K562 (cell line): ENCODE measurements at regions not wholly inside any gene's neighbourhood (a gene's known extent, or its start where the extent isn't known, plus 50 kb on each side); places are given as distances from the start of the nearest gene placed in this dataset.

Source experiments
- ATAC-seq: fragments of 200-7000 bp; cut with Tn5 transposase; 3 replicates; pipeline ENCODE4 v1.9.1; 2020; ENCODE audit warnings: moderate library complexity
- BruUV-seq: library from RNA; stranded (reverse); fragments of 400-500 nt; replicated peaks from 2 replicates; lab custom pipeline; 2021; lab: Mats Ljungman, UMichigan
- CTCF ChIA-PET: fragments of 300-600 bp; formaldehyde crosslinking; extraction: SDS; loops from one replicate; lab custom pipeline; 2021; ENCODE audit warnings: low intra/inter-chr PET ratio; lab: Yijun Ruan, JAX
- POLR2A ChIA-PET: fragments of 300-600, 350-650 bp; sonication (Branson Sonifier 250); formaldehyde crosslinking; extraction: SDS; loops from one replicate; lab custom pipeline; 2021; ENCODE audit warnings: antibody characterized with exemption, inconsistent platforms; lab: Yijun Ruan, JAX
- DNase-seq, 4 experiments: peaks; one replicate each; pipeline versions ENCODE4 v3.0.0 to v3.0.0-alpha.2; 2011 to 2018; ENCODE audit warnings: low spot score in 3 of 4, mixed read lengths in 3 of 4; ENCODE audit errors: extremely low read depth in 1 of 4
- FAIRE-seq: peaks from 2 replicates; lab custom pipeline; 2011; peaks lifted over from hg19 to GRCh38; lab: Jason Lieb, UNC
- H2AFZ ChIP-seq: 2 replicates; pipeline ENCODE4 v1.6.0; 2011; ENCODE audit warnings: low read depth, low read length, control low read depth, inconsistent platforms
- H3K27ac ChIP-seq: fragments of 200-600 bp; 3 replicates; pipeline ENCODE4 v1.8.0; 2011; ENCODE audit warnings: low read depth, mild to moderate bottlenecking, control low read depth, inconsistent platforms, low read length, moderate library complexity, mixed read lengths; ENCODE audit errors: extremely low read depth
- H3K27me3 ChIP-seq, 2 experiments: fragments of 300-600 bp in 1 of 2; 2 replicates in 1 of 2; 3 replicates in 1 of 2; pipeline versions ENCODE4 v1.6.0 to v1.8.0; 2011; ENCODE audit warnings: inconsistent platforms in 2 of 2, low read length in 2 of 2, mild to moderate bottlenecking in 1 of 2, mixed read lengths in 1 of 2, moderate library complexity in 1 of 2; ENCODE audit not compliant: control insufficient read depth in 2 of 2, insufficient read depth in 2 of 2
- H3K36me3 ChIP-seq: fragments of 300-600 bp; 3 replicates; pipeline ENCODE4 v1.8.0; 2011; ENCODE audit warnings: mild to moderate bottlenecking, low read length, inconsistent platforms; ENCODE audit not compliant: control insufficient read depth, insufficient read depth
- H3K4me1 ChIP-seq, 2 experiments: fragments of 200-600 bp in 1 of 2; replicated peaks in 1 of 2; 2 replicates in 1 of 2; 3 replicates in 1 of 2; pipeline versions ENCODE4 v1.5.1 to v1.8.0; 2011; ENCODE audit warnings: inconsistent platforms in 2 of 2, low read length in 2 of 2, mild to moderate bottlenecking in 1 of 2, mixed read lengths in 1 of 2, moderate library complexity in 1 of 2; ENCODE audit not compliant: control insufficient read depth in 2 of 2, insufficient read depth in 2 of 2
- H3K4me2 ChIP-seq: 2 replicates; pipeline ENCODE4 v1.6.1; 2011; ENCODE audit warnings: low read length, control low read depth, inconsistent platforms, mixed read lengths; ENCODE audit not compliant: insufficient read depth
- H3K4me3 ChIP-seq: fragments of 200-600 bp; sonication (generic), shearing (Covaris generic); 2 replicates; pipeline ENCODE4 v1.5.1; 2016; ENCODE audit warnings: control low read depth, inconsistent platforms
- H3K79me2 ChIP-seq: fragments of 200-600 bp; 3 replicates; pipeline ENCODE4 v1.8.0; 2011; ENCODE audit warnings: low read length, inconsistent platforms; ENCODE audit not compliant: control insufficient read depth, insufficient read depth
- H3K9ac ChIP-seq, 2 experiments: 2 replicates each; pipeline versions ENCODE4 v1.6.0 to v1.6.1; 2011; ENCODE audit warnings: low read depth in 2 of 2, low read length in 2 of 2, control low read depth in 1 of 2, inconsistent platforms in 1 of 2, mild to moderate bottlenecking in 1 of 2, mixed read lengths in 1 of 2; ENCODE audit not compliant: insufficient read depth in 1 of 2
- H3K9me1 ChIP-seq: one replicate; pipeline ENCODE4 v1.6.0; 2011; ENCODE audit warnings: inconsistent platforms, mild to moderate bottlenecking, low read length, moderate library complexity; ENCODE audit not compliant: control insufficient read depth, insufficient read depth
- H3K9me3 ChIP-seq: replicated peaks from 2 replicates; pipeline ENCODE4 v1.5.1; 2011; ENCODE audit warnings: low read depth, low read length, inconsistent platforms; ENCODE audit not compliant: control insufficient read depth, insufficient read depth
- H4K20me1 ChIP-seq: replicated peaks from 2 replicates; pipeline ENCODE4 v1.6.1; 2011; ENCODE audit warnings: low read length, inconsistent platforms, mixed read lengths; ENCODE audit not compliant: control insufficient read depth, insufficient read depth
- CHD7 ChIP-seq: fragments of 200-600 bp; sonication (generic); IDR thresholded peaks from one replicate; pipeline ENCODE4 v1.6.1; 2012; ENCODE audit warnings: mild to moderate bottlenecking, low read depth, low read length, inconsistent platforms
- FUS ChIP-seq: fragments of 200-400 bp; formaldehyde crosslinking; optimal IDR thresholded peaks from 2 replicates; pipeline ENCODE3; 2017; ENCODE audit warnings: low read depth, low read length
- HEY1 ChIP-seq: fragments of 250-450 bp; sonication (Bioruptor Pico); IDR thresholded peaks from 2 replicates; pipeline ENCODE4 v1.5.0; 2020; ENCODE audit warnings: mild to moderate bottlenecking, moderate library complexity, borderline replicate concordance
- L3MBTL2 ChIP-seq: fragments of 450-650 bp; IDR thresholded peaks from 2 replicates; pipeline ENCODE4 v1.6.1; 2016; ENCODE audit warnings: mild to moderate bottlenecking, moderate library complexity
- TAL1 ChIP-seq: fragments of 450-650 bp; IDR thresholded peaks from 2 replicates; pipeline ENCODE4 v1.6.1; 2016; ENCODE audit warnings: mild to moderate bottlenecking
- ZEB2 ChIP-seq: fragments of 450-650 bp; IDR thresholded peaks from 2 replicates; pipeline ENCODE4 v1.6.1; 2016
- WGBS: fragments of 100-300 bp; shearing (Covaris generic); methylation state at CpG from one replicate; pipeline ENCODE4 v1.1.6; 2016; ENCODE audit warnings: low coverage, mixed read lengths; ENCODE audit not compliant: insufficient coverage; ENCODE audit errors: missing lambda C conversion rate; 5-methylcytosine and 5-hydroxymethylcytosine counted together
- in situ Hi-C: fragments of 300-500 bp; cut with MboI; formaldehyde crosslinking; loops from 4 replicates; pipeline ENCODE4 v1.15.0; 2018; ENCODE audit warnings: inconsistent platforms, mixed read lengths
- intact Hi-C: fragments of 100-400 bp; cut with micrococcal nuclease; formaldehyde crosslinking; loops from 2 replicates; pipeline ENCODE4 v1.14.2; 2022

GRCh38 chr7:46123756-46124343, 202.8 kb upstream of the IGFBP3 start:
- DNase-seq (no peak), ATAC-seq (no peak), FAIRE-seq (no peak)
- Histone ChIP-seq H3K9me3 (no peaks in the 10 kb centered on the region; the same call in 1 of the 2 replicates), H3K79me2 (no peaks in the 10 kb centered on the region), H3K4me3 (no peak overlapping the region), H4K20me1 (no peaks in the 10 kb centered on the region), H3K27ac (no peak overlapping the region), H3K36me3 (no peaks in the 10 kb centered on the region), H3K9ac (no peak overlapping the region), H3K4me1 (no peaks in the 10 kb centered on the region), H3K4me2 (no peak overlapping the region), H3K9me1 (no peaks in the 10 kb centered on the region), H2AFZ (no peak overlapping the region), H3K27me3 (no peaks in the 10 kb centered on the region)
- 0% methylated on average over 3 of the region's 3 CpGs for WGBS
- intact Hi-C loops, result no loop called here
- POLR2A ChIA-PET, result no interaction called here
- no TSS peak for BruUV-seq
- no peak for TF ChIP-seq HEY1
- no peak for TF ChIP-seq ZEB2
- TF ChIP-seq FUS, result no peak
- CTCF ChIA-PET, result no interaction called here
- in situ Hi-C loops, result no loop called here

GRCh38 chr7:46115410-46115809, 194.3 kb upstream of the IGFBP3 start:
- H4K20me1 ChIP-seq, result no peaks in the 10 kb centered on the region
- 0% methylated on average over 3 of the region's 3 CpGs for WGBS
- intact Hi-C loops (no loop called here), in situ Hi-C loops (no loop called here)
- ChIA-PET CTCF (no interaction called here), POLR2A (no interaction called here)
- no peak overlapping the region for H3K4me2 ChIP-seq
- H3K27ac ChIP-seq, result no peak overlapping the region
- H2AFZ ChIP-seq, result no peak overlapping the region
- FAIRE-seq (no peak), DNase-seq (no peak), ATAC-seq (no peak)
- no peaks in the 10 kb centered on the region for H3K36me3 ChIP-seq
- H3K79me2 ChIP-seq, result no peaks in the 10 kb centered on the region
- H3K4me1 ChIP-seq, result no peaks in the 10 kb centered on the region
- H3K9ac ChIP-seq, result no peak overlapping the region
- no peak overlapping the region for H3K4me3 ChIP-seq
- H3K9me1 ChIP-seq, result no peaks in the 10 kb centered on the region
- no TSS peak for BruUV-seq
- H3K9me3 ChIP-seq, result no peaks in the 10 kb centered on the region
- H3K27me3 ChIP-seq, result no peaks in the 10 kb centered on the region
- TF ChIP-seq L3MBTL2, result no peak
- TF ChIP-seq TAL1, result no peak
- TF ChIP-seq CHD7, result no peak
